LNCAP (cell line): ENCODE measurements at regions not wholly inside any gene's neighbourhood (a gene's known extent, or its start where the extent isn't known, plus 50 kb on each side); places are given as distances from the start of the nearest gene placed in this dataset.

Experiments used
- TF ChIP-seq, protein P1 (sequence below): fragments of 450-650 bp; IDR thresholded peaks from 2 replicates; pipeline ENCODE4 v1.5.1; 2017; ENCODE audit warnings: mild to moderate bottlenecking

DNA sequence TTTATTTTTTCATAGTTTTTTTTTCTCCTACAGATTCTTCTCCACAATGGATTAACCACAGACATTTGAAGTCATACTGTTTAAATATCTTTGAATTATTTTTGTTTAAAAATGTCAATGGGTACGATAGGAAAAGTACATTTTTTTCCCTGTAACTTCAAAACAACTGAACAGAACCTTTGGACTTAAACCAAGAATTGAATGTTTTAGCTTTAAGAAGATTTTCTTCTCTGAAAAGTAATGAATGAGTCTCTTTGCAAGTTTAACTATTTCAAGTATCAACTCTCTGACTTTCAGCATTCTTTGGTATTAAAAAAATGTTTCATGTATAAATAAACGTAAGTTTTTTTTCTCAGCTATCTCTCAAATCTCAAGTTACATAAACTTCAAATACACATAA is 364.3 kb downstream of the FBXO8 start:
- TF ChIP-seq, protein P1, sequence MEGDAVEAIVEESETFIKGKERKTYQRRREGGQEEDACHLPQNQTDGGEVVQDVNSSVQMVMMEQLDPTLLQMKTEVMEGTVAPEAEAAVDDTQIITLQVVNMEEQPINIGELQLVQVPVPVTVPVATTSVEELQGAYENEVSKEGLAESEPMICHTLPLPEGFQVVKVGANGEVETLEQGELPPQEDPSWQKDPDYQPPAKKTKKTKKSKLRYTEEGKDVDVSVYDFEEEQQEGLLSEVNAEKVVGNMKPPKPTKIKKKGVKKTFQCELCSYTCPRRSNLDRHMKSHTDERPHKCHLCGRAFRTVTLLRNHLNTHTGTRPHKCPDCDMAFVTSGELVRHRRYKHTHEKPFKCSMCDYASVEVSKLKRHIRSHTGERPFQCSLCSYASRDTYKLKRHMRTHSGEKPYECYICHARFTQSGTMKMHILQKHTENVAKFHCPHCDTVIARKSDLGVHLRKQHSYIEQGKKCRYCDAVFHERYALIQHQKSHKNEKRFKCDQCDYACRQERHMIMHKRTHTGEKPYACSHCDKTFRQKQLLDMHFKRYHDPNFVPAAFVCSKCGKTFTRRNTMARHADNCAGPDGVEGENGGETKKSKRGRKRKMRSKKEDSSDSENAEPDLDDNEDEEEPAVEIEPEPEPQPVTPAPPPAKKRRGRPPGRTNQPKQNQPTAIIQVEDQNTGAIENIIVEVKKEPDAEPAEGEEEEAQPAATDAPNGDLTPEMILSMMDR = no peak

DNA sequence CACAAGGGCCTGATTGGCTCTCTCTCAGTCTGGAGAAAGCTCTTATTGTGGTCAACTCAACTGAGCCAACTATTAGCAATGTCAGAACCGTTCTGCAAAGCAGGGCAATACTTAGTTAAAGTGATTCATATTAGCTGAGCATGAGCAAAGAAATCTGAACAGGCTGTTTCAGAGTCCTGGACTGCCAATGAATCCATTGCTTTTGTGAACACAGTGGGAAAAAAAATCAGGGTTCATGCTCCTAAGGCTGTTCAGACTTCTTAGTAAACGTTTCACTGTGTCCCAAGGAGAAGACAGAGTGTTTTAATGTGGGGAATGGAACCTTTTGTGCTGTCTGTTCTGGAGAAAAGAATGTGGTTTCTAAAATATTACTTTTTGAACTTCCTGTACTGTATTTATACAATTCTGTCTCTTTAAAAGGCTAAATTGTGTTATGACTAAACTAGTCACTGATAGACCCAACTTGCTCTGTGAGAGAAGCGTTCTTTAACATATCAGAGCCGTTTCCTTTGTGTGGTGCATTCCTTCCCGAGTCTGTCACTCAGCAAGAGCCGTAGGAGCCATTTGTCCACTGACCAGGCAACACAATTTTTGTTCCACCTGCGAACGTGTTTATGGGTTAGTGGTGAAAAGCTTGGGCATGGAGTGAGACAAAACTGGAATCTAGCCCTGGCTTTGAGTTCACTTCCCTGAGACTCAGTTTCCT is 366.1 kb downstream of the FBXO8 start:
- TF ChIP-seq, protein P1 = no peak

DNA sequence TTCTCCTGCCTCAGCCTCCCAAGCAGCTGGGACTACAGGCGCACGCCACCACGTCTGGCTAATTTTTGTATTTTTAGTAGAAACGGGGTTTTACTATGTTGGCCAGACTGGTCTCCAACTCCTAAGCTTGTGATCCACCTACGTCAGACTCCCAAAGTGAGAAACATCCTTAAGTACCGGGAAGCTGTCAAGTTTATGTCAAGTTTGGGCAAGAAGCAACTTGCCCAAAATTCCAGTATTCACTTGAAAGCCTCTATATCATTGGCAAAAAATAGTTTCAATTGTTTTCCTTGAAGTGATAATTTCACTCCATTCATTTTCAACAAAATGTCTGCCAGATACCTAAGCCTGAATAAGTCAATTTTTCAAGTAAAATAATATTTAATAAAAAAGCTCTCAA is 370.0 kb downstream of the FBXO8 start:
- TF ChIP-seq, protein P1 = no peak

DNA sequence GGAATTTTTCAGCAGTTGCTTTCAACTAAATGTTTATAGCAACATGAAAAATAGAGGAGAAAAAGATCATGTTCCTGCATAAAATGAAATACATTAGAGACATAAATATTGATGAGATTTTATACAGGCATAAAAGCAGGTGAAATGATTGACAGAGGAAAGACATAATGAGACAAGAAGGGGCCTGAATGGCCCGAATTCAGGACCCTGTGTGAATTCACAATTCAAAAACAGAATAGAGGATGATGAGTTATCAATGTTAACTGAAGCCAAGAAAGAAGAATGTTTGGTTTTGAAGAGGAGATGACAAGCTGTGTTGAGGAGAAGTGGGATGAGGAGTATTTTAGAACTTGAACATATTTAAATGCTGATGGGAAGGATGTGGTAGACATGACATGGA is 371.1 kb downstream of the FBXO8 start:
- TF ChIP-seq, protein P1 = no peak

DNA sequence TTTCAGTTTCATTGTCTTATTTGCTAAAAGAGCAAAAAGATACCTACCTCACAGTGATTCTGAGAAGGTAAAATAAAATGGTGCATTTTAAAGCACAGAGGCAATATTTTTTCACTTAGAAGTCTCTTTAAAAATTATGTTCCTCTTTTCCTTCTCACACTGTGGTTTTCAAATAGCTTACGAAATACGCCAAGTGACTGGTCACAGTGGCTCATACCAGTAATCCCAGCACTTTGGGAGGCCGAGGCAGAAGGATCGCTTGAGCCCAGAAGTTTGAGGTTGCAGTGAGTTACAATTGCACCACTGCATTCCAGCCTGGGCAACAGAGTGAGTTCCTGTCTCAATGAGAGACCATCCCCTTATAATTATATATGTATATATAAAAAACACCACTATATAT is 372.6 kb downstream of the FBXO8 start:
- TF ChIP-seq, protein P1 = no peak

DNA sequence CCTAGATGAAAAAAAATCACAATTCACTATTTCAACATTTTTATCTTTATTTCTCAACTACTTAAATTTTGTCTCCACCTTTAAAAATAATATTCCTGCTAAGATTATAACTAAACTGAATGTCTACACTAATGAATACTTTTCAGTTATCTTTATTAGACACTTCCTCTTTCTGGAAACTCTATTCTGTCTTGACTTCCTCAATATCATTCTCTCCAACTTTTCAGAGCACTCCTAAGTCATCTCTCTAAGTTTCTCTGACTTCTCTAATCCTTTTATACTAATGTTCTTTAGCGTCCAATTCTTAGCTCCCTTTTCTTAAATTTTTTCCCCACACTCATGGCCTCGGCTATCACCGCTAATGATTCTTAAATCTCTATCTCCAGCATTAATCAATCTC is 374.2 kb downstream of the FBXO8 start:
- TF ChIP-seq, protein P1 = no peak

DNA sequence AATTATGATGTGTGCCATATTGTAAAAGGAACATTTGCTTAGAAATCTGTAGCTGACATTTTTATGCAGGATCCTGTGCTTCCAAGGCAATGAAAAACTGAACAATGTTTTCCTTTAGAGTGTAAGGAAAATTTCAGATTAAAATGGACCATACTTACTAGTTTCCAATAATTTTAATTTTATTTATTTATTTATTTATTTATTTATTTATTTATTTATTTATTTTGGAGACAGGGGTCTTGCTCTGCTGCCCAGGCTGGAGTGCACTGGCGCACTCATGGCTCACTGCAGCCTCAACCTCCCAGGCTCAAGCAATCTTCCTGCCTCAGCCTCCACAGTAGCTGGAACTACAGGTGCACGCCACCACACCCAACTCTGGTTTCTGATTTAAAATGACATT is 369.8 kb upstream of the HAND2 start:
- TF ChIP-seq, protein P1 = no peak

DNA sequence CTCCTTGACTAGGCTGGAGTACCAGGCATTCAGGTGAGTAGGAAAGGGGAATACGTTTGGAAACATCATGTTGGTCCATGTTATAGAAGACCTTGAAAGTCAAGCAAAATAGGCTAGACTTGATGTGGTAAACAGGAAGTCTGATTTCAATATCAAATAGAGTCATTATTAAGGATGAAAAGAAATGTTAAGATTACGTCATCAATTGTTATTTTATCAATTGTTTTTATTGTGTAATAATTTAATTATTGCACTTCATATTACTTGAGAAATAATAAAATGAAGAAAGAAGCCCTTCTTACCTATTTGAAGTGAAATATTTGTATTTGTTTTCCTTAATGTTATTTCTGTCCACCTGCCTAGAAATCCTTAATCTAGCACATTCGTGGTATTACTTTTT is 361.0 kb upstream of the HAND2 start:
- TF ChIP-seq, protein P1 = no peak
